Erythroblast (primary cell): ENCODE measurements at regions not wholly inside any gene's neighbourhood (a gene's known extent, or its start where the extent isn't known, plus 50 kb on each side); places are given as distances from the start of the nearest gene placed in this dataset.
A peak's percentile ranks its signal among the peaks of the same experiment; 100 is the strongest.

Source experiments
- DNase-seq, 2 experiments: peaks; one replicate each; lab custom pipeline; 2025; lab: John Stamatoyannopoulos, UW
- GATA1 ChIP-seq: IDR thresholded peaks from 2 replicates; pipeline ENCODE4 v1.6.1; 2011; ENCODE audit warnings: low read depth, mild to moderate bottlenecking, control low read depth, low read length, moderate library complexity
- POLR2A ChIP-seq: IDR thresholded peaks from 2 replicates; pipeline ENCODE4 v1.6.1; 2011; ENCODE audit warnings: mild to moderate bottlenecking, low read length

DNA sequence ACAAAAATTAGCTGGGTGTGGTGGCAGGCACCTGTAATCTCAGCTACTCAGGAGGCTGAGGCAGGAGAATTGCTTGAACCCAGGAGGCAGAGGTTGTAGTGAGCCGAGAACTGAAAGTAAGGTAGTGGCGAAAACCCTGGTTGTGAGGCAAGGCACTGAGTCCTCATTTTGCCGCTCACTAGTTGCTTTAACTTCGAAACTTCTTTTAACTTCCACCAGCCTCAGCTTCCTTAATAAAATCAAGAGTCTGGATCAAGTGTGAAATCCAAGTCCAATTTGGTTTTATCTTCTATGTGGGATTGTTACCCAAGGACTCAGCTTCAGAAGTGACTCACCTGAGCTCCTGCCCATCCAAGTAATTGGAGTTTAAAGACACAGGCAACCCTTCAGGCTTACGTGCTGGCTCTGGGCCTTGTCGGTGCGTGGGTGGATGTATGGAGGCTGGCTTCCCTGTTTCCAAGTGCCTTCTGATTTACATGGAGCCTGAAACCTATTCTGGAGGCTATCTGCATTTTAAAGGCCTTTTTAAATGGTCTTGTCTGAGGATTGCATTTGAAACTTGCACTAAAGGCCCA lies 374.2 kb upstream of the ID2 start:
- DNase-seq = no peak
- TF ChIP-seq POLR2A = no peak
- no peak for TF ChIP-seq GATA1

DNA sequence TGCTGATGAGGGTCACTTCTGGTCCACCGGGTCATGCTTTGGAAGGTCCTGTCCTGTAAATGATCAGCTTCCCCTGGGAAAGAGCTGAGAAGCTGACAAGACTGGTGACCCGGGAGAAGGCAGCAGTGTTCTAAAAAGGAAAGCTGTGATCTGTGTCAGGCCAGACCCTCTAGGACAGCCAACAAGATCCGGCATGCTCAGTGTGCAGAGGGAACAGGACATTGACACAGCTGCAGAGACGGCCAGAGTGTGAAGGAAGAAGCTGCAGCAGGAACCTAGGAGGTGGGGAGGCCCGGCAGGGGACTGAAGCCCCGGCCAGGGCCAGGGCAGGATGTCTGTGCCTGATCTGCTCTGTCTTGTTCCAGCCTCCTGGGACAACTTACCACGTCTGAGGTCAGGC lies 372.7 kb upstream of the ID2 start:
- TF ChIP-seq GATA1 (no peak), POLR2A (no peak)
- no peak for DNase-seq

- TF ChIP-seq POLR2A (no peak), GATA1 (no peak)
- peak; percentile 45 to 47 for DNase-seq
These were observed 371.1 kb upstream of the ID2 start for GRCh38 chr2:8310557-8311455.

- no peak for DNase-seq
- TF ChIP-seq GATA1 (no peak), POLR2A (no peak)
These were observed 369.6 kb upstream of the ID2 start for GRCh38 chr2:8312221-8312620.

DNA sequence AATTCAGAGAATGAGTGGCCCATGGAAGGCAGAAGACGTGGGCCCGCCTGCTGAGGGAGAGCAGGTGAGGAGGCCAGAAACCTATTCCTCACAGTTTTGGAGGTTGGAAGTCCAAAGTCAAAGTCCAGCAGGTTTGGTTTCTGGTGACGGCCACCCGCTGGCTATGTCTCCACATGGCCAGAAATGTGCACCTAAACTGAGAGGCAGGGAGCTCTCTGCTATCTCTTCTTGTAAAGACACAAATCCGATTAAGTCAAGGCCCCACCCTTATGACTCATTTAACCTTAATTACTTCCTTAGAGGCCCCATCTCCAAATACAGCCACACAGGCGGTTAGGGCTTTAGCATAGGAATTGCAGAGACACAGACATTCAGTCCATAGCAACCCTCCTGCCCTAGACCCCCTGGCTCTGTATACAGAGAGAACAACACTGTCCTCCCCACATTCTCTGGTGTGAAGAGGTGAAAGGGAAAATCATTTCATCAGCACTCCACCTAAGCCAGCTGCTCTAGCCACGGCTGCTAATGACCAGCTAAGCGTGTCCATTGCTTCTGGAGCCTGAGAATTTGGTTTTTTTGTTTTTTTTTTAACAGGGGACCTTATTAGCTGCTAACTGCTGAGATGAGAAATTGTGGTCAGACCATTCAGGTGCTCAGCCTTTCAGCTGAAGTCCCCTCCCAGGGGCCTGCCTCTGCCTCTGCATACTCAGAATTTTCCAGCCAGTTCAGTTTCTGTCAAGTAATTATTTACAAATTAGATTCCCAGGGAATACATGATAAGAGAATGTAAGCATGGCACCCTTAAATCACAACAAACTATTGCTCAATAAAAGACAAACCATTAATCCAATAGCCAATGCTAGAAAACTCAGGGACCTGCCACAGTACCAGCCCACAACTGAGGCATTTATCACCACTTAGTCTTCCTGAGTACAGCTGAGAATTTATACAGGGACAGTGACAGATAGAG lies 368.7 kb upstream of the ID2 start:
- DNase-seq = peak; percentile 83 to 85
- TF ChIP-seq GATA1 = no peak
- TF ChIP-seq POLR2A = no peak

DNA sequence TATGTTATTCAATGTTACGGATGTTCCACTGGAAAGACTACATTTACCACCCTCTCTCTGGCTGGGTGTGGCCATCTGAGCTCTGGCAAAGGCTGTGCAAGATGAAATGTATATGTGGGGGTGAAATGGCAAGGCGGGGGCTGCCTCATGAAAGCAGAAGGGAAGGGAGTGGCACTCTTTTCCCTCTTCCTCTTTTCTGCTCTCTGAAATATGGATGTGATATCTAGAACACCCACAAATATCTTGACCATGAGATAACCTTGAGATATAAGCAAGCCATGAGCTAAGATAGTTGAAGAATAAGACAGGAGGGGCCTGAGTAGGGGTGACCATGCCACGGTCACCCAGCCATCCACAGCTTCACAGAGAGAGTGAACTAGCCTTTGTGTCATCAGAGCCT lies 367.8 kb upstream of the ID2 start:
- TF ChIP-seq GATA1 (no peak), POLR2A (no peak)
- peak; percentile 61 to 64 for DNase-seq

- DNase-seq = peak; percentile 48 to 65
- no peak for TF ChIP-seq POLR2A
- TF ChIP-seq GATA1 = no peak
These were observed 366.2 kb upstream of the ID2 start for GRCh38 chr2:8315531-8316165.

GRCh38 chr2:8316356-8316755 lies 365.5 kb upstream of the ID2 start:
- DNase-seq = no peak

GRCh38 chr2:8317418-8317817 lies 364.4 kb upstream of the ID2 start:
- TF ChIP-seq POLR2A (no peak), GATA1 (no peak)
- DNase-seq = no peak

More at GRCh38 chr2:8316356-8316755, 365.5 kb upstream of the ID2 start:
- TF ChIP-seq GATA1 (no peak), POLR2A (no peak)

- peak in 1 of 2 experiments; percentile 50 for DNase-seq
These were observed 362.6 kb upstream of the ID2 start for GRCh38 chr2:8319219-8319618.

DNA sequence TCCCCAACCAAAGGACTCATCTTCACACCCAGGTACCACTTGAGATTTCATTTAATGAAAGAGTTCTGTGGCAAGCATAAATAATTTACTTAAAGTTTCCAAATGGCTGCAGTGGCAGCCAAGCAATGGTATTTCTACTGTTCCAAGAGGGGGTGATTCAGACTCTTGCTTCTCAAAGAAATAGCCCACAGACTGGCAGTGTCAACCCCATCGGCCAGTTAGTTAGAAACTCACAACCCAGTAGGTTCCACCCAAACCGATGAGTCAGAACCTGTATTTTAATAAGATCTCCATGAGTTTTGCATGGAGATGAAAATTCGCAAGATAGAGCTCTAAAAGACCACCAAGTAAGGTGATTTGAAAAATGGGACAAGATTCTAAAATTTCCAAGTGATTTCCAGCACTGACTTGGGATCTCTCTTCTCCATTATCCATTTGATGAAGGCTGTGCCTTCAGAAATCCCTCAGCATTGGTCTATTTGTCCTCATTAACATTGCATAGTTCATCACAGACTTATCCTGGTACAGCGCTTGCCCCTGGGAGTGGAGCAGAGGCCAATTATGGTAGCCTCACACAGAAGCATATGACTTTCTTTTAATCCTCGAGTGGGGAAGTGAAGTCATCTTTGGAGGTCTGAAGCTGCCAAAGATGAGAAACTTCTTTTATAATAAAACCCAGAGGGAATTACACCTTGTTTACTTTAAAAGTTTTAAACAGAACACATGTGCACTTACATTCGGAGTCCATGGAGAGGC lies 361.4 kb upstream of the ID2 start:
- TF ChIP-seq POLR2A (no peak), GATA1 (no peak)
- DNase-seq = no peak

More at GRCh38 chr2:8319219-8319618, 362.6 kb upstream of the ID2 start:
- TF ChIP-seq GATA1 (no peak), POLR2A (no peak)

GRCh38 chr2:8322634-8323033 lies 359.2 kb upstream of the ID2 start:
- DNase-seq = no peak
- no peak for TF ChIP-seq POLR2A
- no peak for TF ChIP-seq GATA1
